Endothelial cell of umbilical vein (primary cell): ENCODE measurements at regions not wholly inside any gene's neighbourhood (a gene's known extent, or its start where the extent isn't known, plus 50 kb on each side); places are given as distances from the start of the nearest gene placed in this dataset.

Experiments
- BruUV-seq: library from RNA; stranded (reverse); fragments of 400-500 nt; replicated peaks from 2 replicates; lab custom pipeline; 2021; lab: Mats Ljungman, UMichigan
- CTCF ChIA-PET: fragments of 300-600, 350-600 bp; sonication (Branson Sonifier 250); formaldehyde crosslinking; loops from one replicate; lab custom pipeline; 2021; ENCODE audit warnings: antibody characterized with exemption, inconsistent platforms; lab: Charles Lee
- POLR2A ChIA-PET: fragments of 300-600, 350-600 bp; sonication (Branson Sonifier 250); formaldehyde crosslinking; loops from one replicate; lab custom pipeline; 2021; ENCODE audit warnings: antibody characterized with exemption, inconsistent platforms; lab: Charles Lee
- DNase-seq: peaks from one replicate; pipeline ENCODE4 v3.0.0-alpha.2; 2011; ENCODE audit warnings: low read depth, low spot score
- FAIRE-seq: peaks from 2 replicates; lab custom pipeline; 2011; peaks lifted over from hg19 to GRCh38; lab: Jason Lieb, UNC
- H2AFZ ChIP-seq: 2 replicates; pipeline ENCODE4 v1.6.0; 2012; ENCODE audit warnings: low read depth, low read length, control low read depth, inconsistent platforms
- H3K27ac ChIP-seq: 2 replicates; pipeline ENCODE4 v1.5.1; 2011; ENCODE audit warnings: low read depth, mild to moderate bottlenecking, control low read depth, low read length, moderate library complexity; ENCODE audit not compliant: insufficient read depth
- H3K27me3 ChIP-seq, 2 experiments: 2 replicates each; pipeline versions ENCODE4 v1.6.0 to v1.6.1; 2011; ENCODE audit warnings: low read length in 2 of 2, mixed read lengths in 1 of 2; ENCODE audit not compliant: control insufficient read depth in 2 of 2, insufficient read depth in 2 of 2
- H3K36me3 ChIP-seq, 2 experiments: 2 replicates in 1 of 2; 3 replicates in 1 of 2; pipeline ENCODE4 v1.5.1; 2011; ENCODE audit warnings: low read length in 2 of 2, mild to moderate bottlenecking in 1 of 2, moderate library complexity in 1 of 2; ENCODE audit not compliant: control insufficient read depth in 2 of 2, insufficient read depth in 2 of 2; ENCODE audit errors: extremely low read depth in 1 of 2
- H3K4me1 ChIP-seq: 3 replicates; pipeline ENCODE4 v1.5.1; 2011; ENCODE audit warnings: mild to moderate bottlenecking, low read length; ENCODE audit not compliant: control insufficient read depth, insufficient read depth; ENCODE audit errors: extremely low read depth
- H3K4me2 ChIP-seq: 2 replicates; pipeline ENCODE4 v1.6.1; 2011; ENCODE audit warnings: low read length, control low read depth, mixed read lengths; ENCODE audit not compliant: insufficient read depth
- H3K4me3 ChIP-seq, 3 experiments: fragments of 200-600 bp in 1 of 3; sonication (generic), shearing (Covaris generic) in 1 of 3; replicated peaks in 1 of 3; 2 replicates each; pipeline ENCODE4 v1.5.1; 2011 to 2016; ENCODE audit warnings: control low read depth in 3 of 3, low read length in 3 of 3, mild to moderate bottlenecking in 2 of 3, inconsistent platforms in 1 of 3, low read depth in 1 of 3, moderate library complexity in 1 of 3; ENCODE audit not compliant: insufficient read depth in 1 of 3
- H3K79me2 ChIP-seq: 2 replicates; pipeline ENCODE4 v1.6.0; 2012; ENCODE audit warnings: low read length, inconsistent platforms; ENCODE audit not compliant: control insufficient read depth, insufficient read depth
- H3K9ac ChIP-seq: replicated peaks from 2 replicates; pipeline ENCODE3; 2011; ENCODE audit warnings: low read length, control low read depth; ENCODE audit not compliant: insufficient read depth; ENCODE audit errors: extremely low read depth
- H3K9me1 ChIP-seq: replicated peaks from 3 replicates; pipeline ENCODE4 v1.6.0; 2011; ENCODE audit warnings: mild to moderate bottlenecking, low read length; ENCODE audit not compliant: control insufficient read depth, insufficient read depth; ENCODE audit errors: extremely low read depth
- H3K9me3 ChIP-seq: replicated peaks from 2 replicates; pipeline ENCODE4 v1.5.1; 2012; ENCODE audit warnings: low read length, inconsistent platforms; ENCODE audit not compliant: control insufficient read depth, insufficient read depth
- H4K20me1 ChIP-seq: replicated peaks from 2 replicates; pipeline ENCODE3; 2011; ENCODE audit warnings: mild to moderate bottlenecking, low read length; ENCODE audit not compliant: control insufficient read depth, insufficient read depth; ENCODE audit errors: extremely low read depth
- EZH2 ChIP-seq: IDR thresholded peaks from 2 replicates; pipeline ENCODE4 v1.6.1; 2012; ENCODE audit warnings: borderline replicate concordance, low read depth, mild to moderate bottlenecking, moderate library complexity, low read length, inconsistent platforms; ENCODE audit not compliant: severe bottlenecking
- FOS ChIP-seq: IDR thresholded peaks from 2 replicates; pipeline ENCODE4 v1.6.1; 2011; ENCODE audit warnings: mild to moderate bottlenecking, low read length, moderate library complexity, borderline replicate concordance; ENCODE audit not compliant: insufficient read depth
- GATA2 ChIP-seq: IDR thresholded peaks from 2 replicates; pipeline ENCODE4 v1.7.0; 2011; ENCODE audit warnings: low read depth, mild to moderate bottlenecking, moderate library complexity, mixed read lengths, low read length; ENCODE audit not compliant: insufficient read length, insufficient read depth
- JUN ChIP-seq: IDR thresholded peaks from 2 replicates; pipeline ENCODE4 v1.6.1; 2011; ENCODE audit warnings: borderline replicate concordance, low read depth; ENCODE audit not compliant: insufficient read length, insufficient read depth
- MAX ChIP-seq: IDR thresholded peaks from 2 replicates; pipeline ENCODE4 v1.6.1; 2011; ENCODE audit not compliant: insufficient read depth, insufficient read length
- MYC ChIP-seq: IDR thresholded peaks from one replicate; pipeline ENCODE4 v1.6.1; 2011; ENCODE audit warnings: mild to moderate bottlenecking, low read depth, low read length
- POLR2A ChIP-seq: IDR thresholded peaks from 2 replicates; pipeline ENCODE4 v1.6.1; 2012; ENCODE audit warnings: low read depth, mild to moderate bottlenecking, control low read depth, low read length
- POLR2AphosphoS5 ChIP-seq: IDR thresholded peaks from 2 replicates; pipeline ENCODE4 v1.6.1; 2012; ENCODE audit warnings: low read depth, mild to moderate bottlenecking, control low read depth, low read length, moderate library complexity; ENCODE audit not compliant: insufficient read depth
- dilution Hi-C: fragments of 300-500 bp; cut with MboI; formaldehyde crosslinking; loops from one replicate; pipeline ENCODE4 v1.15.0; 2019; ENCODE audit warnings: low sequenced_read_pairs; ENCODE audit not compliant: extremely low pct_ligation_motif_present
- intact Hi-C: fragments of 100-400 bp; cut with micrococcal nuclease; formaldehyde crosslinking; loops from one replicate; pipeline ENCODE4 v1.10.0; 2022
- TF ChIP-seq, protein P1 (sequence below), 2 donors: IDR thresholded peaks; 1 replicate in 1 of 2; 2 replicates in 1 of 2; pipeline ENCODE4 v1.5.1; 2011; ENCODE audit warnings: low read length in 2 of 2, mild to moderate bottlenecking in 2 of 2, moderate library complexity in 2 of 2, control low read depth in 1 of 2, inconsistent platforms in 1 of 2, low read depth in 1 of 2; ENCODE audit not compliant: insufficient read depth in 1 of 2; ENCODE audit errors: extremely low read depth in 1 of 2

DNA sequence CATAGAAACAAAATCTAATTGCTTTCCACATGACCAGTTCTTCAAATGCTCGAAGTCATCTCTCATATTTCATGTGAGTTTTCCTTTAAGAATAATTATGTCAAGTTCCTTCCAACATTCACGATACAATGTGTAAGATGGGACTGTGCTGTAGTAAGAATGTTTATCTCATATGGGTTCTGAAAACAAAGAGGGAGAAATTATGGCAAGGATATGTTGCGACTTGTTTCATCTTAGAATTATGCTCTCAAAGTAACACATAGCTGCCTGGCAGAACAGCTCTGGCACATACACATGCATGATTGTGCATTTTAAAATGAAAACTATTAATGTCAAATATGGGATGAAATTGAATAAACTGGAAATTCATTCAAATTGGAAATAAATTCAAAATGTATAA lies 314.8 kb upstream of the ACVR2A start:
- POLR2A ChIA-PET, result no interaction called here
- TF ChIP-seq GATA2 (no peak), POLR2A (no peak), JUN (no peak), EZH2 (no peak), POLR2AphosphoS5 (no peak), MYC (no peak), MAX (no peak), FOS (no peak)
- TF ChIP-seq, protein P1, sequence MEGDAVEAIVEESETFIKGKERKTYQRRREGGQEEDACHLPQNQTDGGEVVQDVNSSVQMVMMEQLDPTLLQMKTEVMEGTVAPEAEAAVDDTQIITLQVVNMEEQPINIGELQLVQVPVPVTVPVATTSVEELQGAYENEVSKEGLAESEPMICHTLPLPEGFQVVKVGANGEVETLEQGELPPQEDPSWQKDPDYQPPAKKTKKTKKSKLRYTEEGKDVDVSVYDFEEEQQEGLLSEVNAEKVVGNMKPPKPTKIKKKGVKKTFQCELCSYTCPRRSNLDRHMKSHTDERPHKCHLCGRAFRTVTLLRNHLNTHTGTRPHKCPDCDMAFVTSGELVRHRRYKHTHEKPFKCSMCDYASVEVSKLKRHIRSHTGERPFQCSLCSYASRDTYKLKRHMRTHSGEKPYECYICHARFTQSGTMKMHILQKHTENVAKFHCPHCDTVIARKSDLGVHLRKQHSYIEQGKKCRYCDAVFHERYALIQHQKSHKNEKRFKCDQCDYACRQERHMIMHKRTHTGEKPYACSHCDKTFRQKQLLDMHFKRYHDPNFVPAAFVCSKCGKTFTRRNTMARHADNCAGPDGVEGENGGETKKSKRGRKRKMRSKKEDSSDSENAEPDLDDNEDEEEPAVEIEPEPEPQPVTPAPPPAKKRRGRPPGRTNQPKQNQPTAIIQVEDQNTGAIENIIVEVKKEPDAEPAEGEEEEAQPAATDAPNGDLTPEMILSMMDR (IDR thresholded peaks at IDR 0.05; ENCODE audit: extremely low read depth in 1 of 2, insufficient read depth in 1 of 2, low read depth in 1 of 2, low read length in 2 of 2), result no peak
- intact Hi-C loops, result no loop called here
- Histone ChIP-seq H3K36me3 (no peaks in the 10 kb centered on the region), H3K9me3 (no peaks in the 10 kb centered on the region), H3K4me1 (no peaks in the 10 kb centered on the region), H3K4me2 (no peak overlapping the region), H4K20me1 (no peaks in the 10 kb centered on the region), H2AFZ (no peak overlapping the region), H3K79me2 (no peaks in the 10 kb centered on the region), H3K27me3 (no peaks in the 10 kb centered on the region), H3K9ac (no peak overlapping the region), H3K9me1 (no peaks in the 10 kb centered on the region), H3K4me3 (no peak overlapping the region), H3K27ac (no peak overlapping the region)
- no TSS peak for BruUV-seq
- FAIRE-seq, result no peak
- CTCF ChIA-PET, result no interaction called here
- dilution Hi-C loops, result no loop called here
- no peak for DNase-seq
